VCaP (cell line): ENCODE measurements at regions not wholly inside any gene's neighbourhood (a gene's known extent, or its start where the extent isn't known, plus 50 kb on each side); places are given as distances from the start of the nearest gene placed in this dataset.
"Not testable (repeated sequence)": the region's sequence is repeated elsewhere in the genome, so short reads cannot be mapped to it uniquely, and the experiment has no call there.

Experiments
- H3K27ac ChIP-seq: fragments of 450-650 bp; 2 replicates; pipeline ENCODE4 v1.5.1; 2017
- CTCF ChIP-seq: fragments of 450-650 bp; conservative IDR thresholded peaks from 2 replicates; pipeline ENCODE4 v1.5.1; 2017; ENCODE audit warnings: mild to moderate bottlenecking, moderate library complexity

- H3K27ac ChIP-seq, result no peak overlapping the region
- no peak for TF ChIP-seq CTCF
Observed at GRCh38 chr2:16066261-16067036, 126.1 kb downstream of the MYCN start.

GRCh38 chr2:16065272-16066069 is 125.1 kb downstream of the MYCN start:
- H3K27ac ChIP-seq, result not testable (repeated sequence)

- H3K27ac ChIP-seq, result no peak overlapping the region
- no peak for TF ChIP-seq CTCF
Observed at GRCh38 chr2:16064745-16065144, 124.4 kb downstream of the MYCN start.

GRCh38 chr2:16063955-16064633 is 123.7 kb downstream of the MYCN start:
- TF ChIP-seq CTCF, result no peak

GRCh38 chr2:16063251-16063850 is 123.0 kb downstream of the MYCN start:
- no peak for TF ChIP-seq CTCF
- no peak overlapping the region for H3K27ac ChIP-seq

More at GRCh38 chr2:16063955-16064633, 123.7 kb downstream of the MYCN start:
- H3K27ac ChIP-seq, result no peak overlapping the region

GRCh38 chr2:16062471-16063250 is 122.3 kb downstream of the MYCN start:
- TF ChIP-seq CTCF, result no peak
- no peak overlapping the region for H3K27ac ChIP-seq

GRCh38 chr2:16061441-16062217 is 121.3 kb downstream of the MYCN start:
- no peak for TF ChIP-seq CTCF

More at GRCh38 chr2:16061441-16062217, 121.3 kb downstream of the MYCN start:
- no peak overlapping the region for H3K27ac ChIP-seq
